Mesendoderm (in vitro differentiated cells): ENCODE measurements at regions not wholly inside any gene's neighbourhood (a gene's known extent, or its start where the extent isn't known, plus 50 kb on each side); places are given as distances from the start of the nearest gene placed in this dataset.
"Not testable (repeated sequence)": the region's sequence is repeated elsewhere in the genome, so short reads cannot be mapped to it uniquely, and the experiment has no call there.

Experiments used
- DNase-seq: peaks from one replicate; pipeline ENCODE4 v3.0.0; 2013
- H2AK5ac ChIP-seq: 2 replicates; pipeline ENCODE4 v1.6.1; 2013; ENCODE audit warnings: low read length, inconsistent platforms
- H2BK120ac ChIP-seq: 2 replicates; pipeline ENCODE4 v1.6.1; 2013; ENCODE audit warnings: low read depth, mild to moderate bottlenecking, low read length, moderate library complexity, mixed read lengths
- H2BK15ac ChIP-seq: replicated peaks from 2 replicates; pipeline ENCODE4 v1.6.1; 2013; ENCODE audit warnings: low read depth, mild to moderate bottlenecking, moderate library complexity
- H2BK5ac ChIP-seq: 2 replicates; pipeline ENCODE4 v1.6.1; 2013; ENCODE audit warnings: low read length, inconsistent platforms
- H3K18ac ChIP-seq: 2 replicates; pipeline ENCODE4 v1.6.1; 2013; ENCODE audit warnings: mild to moderate bottlenecking, low read length, mixed read lengths
- H3K23ac ChIP-seq: one replicate; pipeline ENCODE4 v1.6.1; 2013; ENCODE audit warnings: low read length
- H3K27ac ChIP-seq: 2 replicates; pipeline ENCODE4 v1.5.1; 2013; ENCODE audit warnings: low read depth, mild to moderate bottlenecking, inconsistent platforms, low read length, moderate library complexity
- H3K27me3 ChIP-seq: 2 replicates; pipeline ENCODE4 v1.6.1; 2013; ENCODE audit warnings: low read length, control low read depth, mild to moderate bottlenecking, inconsistent platforms; ENCODE audit not compliant: insufficient read depth, poor library complexity
- H3K36me3 ChIP-seq: 2 replicates; pipeline ENCODE4 v1.6.1; 2013; ENCODE audit warnings: low read length, inconsistent platforms; ENCODE audit not compliant: control insufficient read depth, insufficient read depth
- H3K4ac ChIP-seq: one replicate; pipeline ENCODE4 v1.6.1; 2013; ENCODE audit warnings: low read depth, mild to moderate bottlenecking, low read length, moderate library complexity
- H3K4me1 ChIP-seq: 2 replicates; pipeline ENCODE4 v1.6.1; 2013; ENCODE audit warnings: low read depth, low read length, inconsistent platforms; ENCODE audit not compliant: control insufficient read depth
- H3K4me2 ChIP-seq: 2 replicates; pipeline ENCODE4 v1.6.1; 2013; ENCODE audit warnings: low read length
- H3K4me3 ChIP-seq: 2 replicates; pipeline ENCODE4 v1.5.1; 2013; ENCODE audit warnings: mild to moderate bottlenecking, low read length
- H3K56ac ChIP-seq: one replicate; pipeline ENCODE4 v1.6.1; 2013; ENCODE audit warnings: low read length
- H3K79me1 ChIP-seq: 2 replicates; pipeline ENCODE4 v1.6.1; 2013; ENCODE audit warnings: low read length, inconsistent platforms
- H3K79me2 ChIP-seq: 2 replicates; pipeline ENCODE4 v1.6.1; 2013; ENCODE audit warnings: mild to moderate bottlenecking, low read length; ENCODE audit not compliant: control insufficient read depth, insufficient read depth
- H3K9ac ChIP-seq: 2 replicates; pipeline ENCODE4 v1.6.1; 2013; ENCODE audit warnings: low read length, inconsistent platforms
- H4K5ac ChIP-seq: one replicate; pipeline ENCODE4 v1.6.1; 2013; ENCODE audit warnings: low read length
- H4K8ac ChIP-seq: one replicate; pipeline ENCODE4 v1.6.1; 2013; ENCODE audit warnings: low read depth, mild to moderate bottlenecking, control low read depth, low read length, moderate library complexity
- WGBS: extraction: QIAGEN DNeasy Blood & Tissue Kit; methylation state at CpG from one replicate; pipeline ENCODE4 v1.1.7; 2013; ENCODE audit warnings: low lambda C conversion rate, missing lambda C conversion rate; ENCODE audit not compliant: insufficient coverage; ENCODE audit errors: extremely low coverage; 5-methylcytosine and 5-hydroxymethylcytosine counted together

- H3K23ac ChIP-seq, H3K9ac ChIP-seq, H4K5ac ChIP-seq, H3K4me3 ChIP-seq, H4K8ac ChIP-seq, H3K4ac ChIP-seq, H3K27me3 ChIP-seq, H3K56ac ChIP-seq, H3K27ac ChIP-seq, H3K79me1 ChIP-seq, H3K4me2 ChIP-seq, H2AK5ac ChIP-seq, H2BK5ac ChIP-seq, H2BK120ac ChIP-seq, H2BK15ac ChIP-seq, H3K79me2 ChIP-seq, H3K36me3 ChIP-seq, DNase-seq, H3K18ac ChIP-seq, H3K4me1 ChIP-seq: not testable (repeated sequence)
- no CpG with 5 or more reads among the region's 4 CpGs for WGBS
These were observed 207.9 kb downstream of the BCAS1 start for GRCh38 chr20:53862490-53862889.

GRCh38 chr20:53862136-53862397 is 208.3 kb downstream of the BCAS1 start:
- not testable (repeated sequence) for H3K27ac ChIP-seq, H4K8ac ChIP-seq, H2AK5ac ChIP-seq, H3K4ac ChIP-seq, H4K5ac ChIP-seq, H3K56ac ChIP-seq, H3K23ac ChIP-seq, H3K27me3 ChIP-seq, H2BK120ac ChIP-seq, H2BK15ac ChIP-seq, H2BK5ac ChIP-seq, H3K79me1 ChIP-seq, H3K4me3 ChIP-seq, H3K79me2 ChIP-seq, H3K9ac ChIP-seq, H3K4me1 ChIP-seq, H3K36me3 ChIP-seq, DNase-seq, H3K18ac ChIP-seq, H3K4me2 ChIP-seq
- no CpG with 5 or more reads among the region's 1 CpG for WGBS

- H2BK15ac ChIP-seq, result no peak overlapping the region
- H2BK5ac ChIP-seq, result no peak overlapping the region
- no peak overlapping the region for H3K4ac ChIP-seq
- no peak overlapping the region for H3K4me3 ChIP-seq
- no peak overlapping the region for H4K5ac ChIP-seq
- no peak overlapping the region for H4K8ac ChIP-seq
- no peaks in the 10 kb centered on the region for H3K4me1 ChIP-seq
- H2BK120ac ChIP-seq, result no peak overlapping the region
- H3K27ac ChIP-seq, result no peak overlapping the region
- WGBS, result no CpG with 5 or more reads among the region's 5 CpGs
- H3K56ac ChIP-seq, result no peak overlapping the region
- no peaks in the 10 kb centered on the region for H3K79me1 ChIP-seq
- no peak overlapping the region for H2AK5ac ChIP-seq
- H3K36me3 ChIP-seq, result no peaks in the 10 kb centered on the region
- H3K79me2 ChIP-seq, result no peaks in the 10 kb centered on the region
- DNase-seq, result no peak
- no peaks in the 10 kb centered on the region for H3K27me3 ChIP-seq
- H3K4me2 ChIP-seq, result no peak overlapping the region
- H3K9ac ChIP-seq, result no peak overlapping the region
- no peak overlapping the region for H3K23ac ChIP-seq
- no peak overlapping the region for H3K18ac ChIP-seq
These were observed 210.7 kb downstream of the BCAS1 start for GRCh38 chr20:53859684-53860083.

- not testable (repeated sequence) for DNase-seq, H2BK5ac ChIP-seq, H3K4me1 ChIP-seq, H3K79me2 ChIP-seq, H3K9ac ChIP-seq, H3K23ac ChIP-seq, H3K4ac ChIP-seq, H3K36me3 ChIP-seq, H2AK5ac ChIP-seq, H3K4me3 ChIP-seq, H4K5ac ChIP-seq, H3K18ac ChIP-seq, H3K27ac ChIP-seq, H3K56ac ChIP-seq, H4K8ac ChIP-seq, H3K4me2 ChIP-seq, H3K79me1 ChIP-seq, H2BK15ac ChIP-seq, H2BK120ac ChIP-seq, H3K27me3 ChIP-seq
- WGBS, result no CpG with 5 or more reads among the region's 5 CpGs
These were observed 211.4 kb downstream of the BCAS1 start for GRCh38 chr20:53859009-53859408.

GRCh38 chr20:53858516-53858915 is 211.9 kb downstream of the BCAS1 start:
- H3K4me3 ChIP-seq, H3K4ac ChIP-seq, H2BK5ac ChIP-seq, H4K8ac ChIP-seq, H2AK5ac ChIP-seq, H3K27ac ChIP-seq, H2BK15ac ChIP-seq, H3K27me3 ChIP-seq, H2BK120ac ChIP-seq, H3K9ac ChIP-seq, H3K18ac ChIP-seq, H3K79me2 ChIP-seq, H3K79me1 ChIP-seq, H3K4me2 ChIP-seq, H3K36me3 ChIP-seq, H3K56ac ChIP-seq, H4K5ac ChIP-seq, H3K23ac ChIP-seq, H3K4me1 ChIP-seq, DNase-seq: not testable (repeated sequence)
- WGBS, result no CpG with 5 or more reads among the region's 3 CpGs

GRCh38 chr20:53857723-53858236 is 212.6 kb downstream of the BCAS1 start:
- Histone ChIP-seq H3K27ac (no peak overlapping the region), H2BK15ac (no peak overlapping the region), H2BK5ac (no peak overlapping the region), H2AK5ac (no peak overlapping the region), H3K4me3 (no peak overlapping the region), H3K36me3 (no peaks in the 10 kb centered on the region), H3K4ac (no peak overlapping the region), H4K5ac (no peak overlapping the region), H3K9ac (no peak overlapping the region), H3K23ac (no peak overlapping the region), H3K18ac (no peak overlapping the region), H3K4me1 (no peaks in the 10 kb centered on the region), H2BK120ac (no peak overlapping the region), H3K56ac (no peak overlapping the region), H4K8ac (no peak overlapping the region), H3K79me2 (no peaks in the 10 kb centered on the region), H3K79me1 (no peaks in the 10 kb centered on the region), H3K27me3 (no peaks in the 10 kb centered on the region), H3K4me2 (no peak overlapping the region)
- DNase-seq, result no peak
- WGBS, result no CpG with 5 or more reads among the region's 7 CpGs
